ENCODE measurements at regions not wholly inside any gene's neighbourhood (a gene's known extent, or its start where the extent isn't known, plus 50 kb on each side); places are given as distances from the start of the nearest gene placed in this dataset.

GRCh38 chr1:74842726-74843125 is 109.8 kb downstream of the TYW3 start:
- no peak for TF ChIP-seq CTCF (IDR thresholded peaks at IDR 0.05; ENCODE audit: low read depth, low read length)
- H3K4me3 ChIP-seq (ENCODE audit: low read depth, low read length) = no peak overlapping the region

- no peak overlapping the region for H3K4me3 ChIP-seq (ENCODE audit: low read depth, low read length)
- no peak for TF ChIP-seq CTCF (IDR thresholded peaks at IDR 0.05; ENCODE audit: low read depth, low read length)
Measured at GRCh38 chr1:74847715-74848114, 114.8 kb downstream of the TYW3 start.

- TF ChIP-seq CTCF (IDR thresholded peaks at IDR 0.05; ENCODE audit: low read depth, low read length) = no peak
- no peak overlapping the region for H3K4me3 ChIP-seq (ENCODE audit: low read depth, low read length)
Measured at GRCh38 chr1:74853756-74854155, 120.8 kb downstream of the TYW3 start.

GRCh38 chr1:74856174-74856573 is 123.2 kb downstream of the TYW3 start:
- no peak overlapping the region for H3K4me3 ChIP-seq (ENCODE audit: low read depth, low read length)
- TF ChIP-seq CTCF (IDR thresholded peaks at IDR 0.05; ENCODE audit: low read depth, low read length) = no peak

- TF ChIP-seq CTCF (IDR thresholded peaks at IDR 0.05; ENCODE audit: low read depth, low read length) = no peak
- no peak overlapping the region for H3K4me3 ChIP-seq (ENCODE audit: low read depth, low read length)
Measured at GRCh38 chr1:74857676-74858075, 124.7 kb downstream of the TYW3 start.

GRCh38 chr1:74858136-74858535 is 125.2 kb downstream of the TYW3 start:
- H3K4me3 ChIP-seq (ENCODE audit: low read depth, low read length) = no peak overlapping the region
- no peak for TF ChIP-seq CTCF (IDR thresholded peaks at IDR 0.05; ENCODE audit: low read depth, low read length)

- H3K4me3 ChIP-seq (ENCODE audit: low read depth, low read length) = no peak overlapping the region
- TF ChIP-seq CTCF (IDR thresholded peaks at IDR 0.05; ENCODE audit: low read depth, low read length) = no peak
Measured at GRCh38 chr1:74861867-74862266, 128.9 kb downstream of the TYW3 start.
